Panc1 (cell line): ENCODE measurements at regions not wholly inside any gene's neighbourhood (a gene's known extent, or its start where the extent isn't known, plus 50 kb on each side); places are given as distances from the start of the nearest gene placed in this dataset.

Experiments
- ATAC-seq: fragments of 200-7000 bp; cut with Tn5 transposase; 2 replicates; pipeline ENCODE4 v1.9.1; 2020; ENCODE audit warnings: mild to moderate bottlenecking, moderate library complexity
- BruUV-seq: library from RNA; stranded (reverse); fragments of 400-500 nt; replicated peaks from 2 replicates; lab custom pipeline; 2021; lab: Mats Ljungman, UMichigan
- CTCF ChIA-PET: fragments of 300-600 bp; sonication (Branson Sonifier 250); formaldehyde crosslinking; loops from one replicate; lab custom pipeline; 2022; ENCODE audit warnings: antibody characterized with exemption; lab: Charles Lee
- POLR2A ChIA-PET: fragments of 300-600 bp; sonication (Branson Sonifier 250); formaldehyde crosslinking; loops from one replicate; lab custom pipeline; 2022; ENCODE audit warnings: antibody characterized with exemption; lab: Charles Lee
- DNase-seq: peaks from one replicate; pipeline ENCODE4 v3.0.0-alpha.2; 2010; ENCODE audit warnings: low read depth, low spot score
- H3K27ac ChIP-seq: 2 replicates; pipeline ENCODE4 v1.5.1; 2011; ENCODE audit warnings: mild to moderate bottlenecking, low read length, inconsistent platforms
- H3K27me3 ChIP-seq: fragments of 200-500 bp; sonication (Bioruptor generic); 2 replicates; pipeline ENCODE4 v1.6.0; 2014; ENCODE audit warnings: low read length, inconsistent platforms; ENCODE audit not compliant: control insufficient read depth, insufficient read depth
- H3K36me3 ChIP-seq: fragments of 200-500 bp; sonication (Bioruptor generic); 2 replicates; pipeline ENCODE4 v1.5.1; 2014; ENCODE audit warnings: inconsistent platforms, mild to moderate bottlenecking, low read length, moderate library complexity; ENCODE audit not compliant: control insufficient read depth, insufficient read depth
- H3K4me1 ChIP-seq: 2 replicates; pipeline ENCODE4 v1.5.1; 2011; ENCODE audit warnings: inconsistent platforms, mild to moderate bottlenecking, low read length, moderate library complexity; ENCODE audit not compliant: control insufficient read depth, insufficient read depth
- H3K4me3 ChIP-seq, 2 experiments: 2 replicates each; pipeline ENCODE4 v1.5.1; 2011 to 2012; ENCODE audit warnings: low read depth in 2 of 2, low read length in 2 of 2, mild to moderate bottlenecking in 2 of 2, inconsistent platforms in 1 of 2, moderate library complexity in 1 of 2
- H3K9me3 ChIP-seq: fragments of 200-500 bp; sonication (Bioruptor generic); 2 replicates; pipeline ENCODE4 v1.5.1; 2014; ENCODE audit warnings: low read depth, mild to moderate bottlenecking, inconsistent platforms, low read length, moderate library complexity; ENCODE audit not compliant: control insufficient read depth, insufficient read depth
- POLR2AphosphoS5 ChIP-seq: IDR thresholded peaks from 2 replicates; pipeline ENCODE4 v1.6.1; 2012; ENCODE audit warnings: mild to moderate bottlenecking, low read depth, low read length, moderate library complexity
- REST ChIP-seq, 2 experiments: IDR thresholded peaks; 2 replicates each; pipeline ENCODE4 v1.6.1; 2011 to 2012; ENCODE audit warnings: low read depth in 2 of 2, control low read depth in 1 of 2, low read length in 1 of 2, mild to moderate bottlenecking in 1 of 2, moderate library complexity in 1 of 2; ENCODE audit not compliant: insufficient read depth in 1 of 2
- SIN3A ChIP-seq: IDR thresholded peaks from 2 replicates; pipeline ENCODE4 v1.6.1; 2012; ENCODE audit warnings: low read depth, mild to moderate bottlenecking, low read length, moderate library complexity, borderline replicate concordance; ENCODE audit not compliant: insufficient read depth
- TCF7L2 ChIP-seq: IDR thresholded peaks from 2 replicates; pipeline ENCODE4 v1.6.1; 2011; ENCODE audit warnings: mild to moderate bottlenecking, low read depth, low read length, inconsistent platforms
- in situ Hi-C: cut with HindIII; loops from 2 replicates; pipeline ENCODE4 v1.10.0; 2016; ENCODE audit warnings: low sequenced_read_pairs, low pct_unique_long_range_greater_than_20kb
- intact Hi-C: fragments of 100-400 bp; cut with micrococcal nuclease; formaldehyde crosslinking; loops from one replicate; pipeline ENCODE4 v1.10.0; 2022; ENCODE audit not compliant: unreplicated experiment
- TF ChIP-seq, protein P1 (sequence below): fragments of 450-650 bp; IDR thresholded peaks from 2 replicates; pipeline ENCODE4 v1.5.1; 2017; ENCODE audit warnings: mild to moderate bottlenecking

- TF ChIP-seq SIN3A (no peak), REST (IDR thresholded peaks at IDR 0.05; ENCODE audit: insufficient read depth in 1 of 2, low read depth in 2 of 2, low read length in 1 of 2) (no peak), POLR2AphosphoS5 (no peak), TCF7L2 (no peak)
- TF ChIP-seq, protein P1, sequence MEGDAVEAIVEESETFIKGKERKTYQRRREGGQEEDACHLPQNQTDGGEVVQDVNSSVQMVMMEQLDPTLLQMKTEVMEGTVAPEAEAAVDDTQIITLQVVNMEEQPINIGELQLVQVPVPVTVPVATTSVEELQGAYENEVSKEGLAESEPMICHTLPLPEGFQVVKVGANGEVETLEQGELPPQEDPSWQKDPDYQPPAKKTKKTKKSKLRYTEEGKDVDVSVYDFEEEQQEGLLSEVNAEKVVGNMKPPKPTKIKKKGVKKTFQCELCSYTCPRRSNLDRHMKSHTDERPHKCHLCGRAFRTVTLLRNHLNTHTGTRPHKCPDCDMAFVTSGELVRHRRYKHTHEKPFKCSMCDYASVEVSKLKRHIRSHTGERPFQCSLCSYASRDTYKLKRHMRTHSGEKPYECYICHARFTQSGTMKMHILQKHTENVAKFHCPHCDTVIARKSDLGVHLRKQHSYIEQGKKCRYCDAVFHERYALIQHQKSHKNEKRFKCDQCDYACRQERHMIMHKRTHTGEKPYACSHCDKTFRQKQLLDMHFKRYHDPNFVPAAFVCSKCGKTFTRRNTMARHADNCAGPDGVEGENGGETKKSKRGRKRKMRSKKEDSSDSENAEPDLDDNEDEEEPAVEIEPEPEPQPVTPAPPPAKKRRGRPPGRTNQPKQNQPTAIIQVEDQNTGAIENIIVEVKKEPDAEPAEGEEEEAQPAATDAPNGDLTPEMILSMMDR, result no peak
- Histone ChIP-seq H3K9me3 (no peaks in the 10 kb centered on the region), H3K36me3 (no peaks in the 10 kb centered on the region), H3K4me3 (no peak overlapping the region), H3K4me1 (no peaks in the 10 kb centered on the region), H3K27ac (no peak overlapping the region), H3K27me3 (peaks cover 6% of the 10 kb centered on the region; the same call in 1 of the 2 replicates)
- no TSS peak for BruUV-seq
- intact Hi-C loops, result no loop called here
- POLR2A ChIA-PET, result no interaction called here
- ATAC-seq (no peak), DNase-seq (no peak)
- CTCF ChIA-PET, result no interaction called here
- in situ Hi-C loops, result no loop called here
Measured at GRCh38 chr2:173802518-173802917, 162.7 kb downstream of the SP3 start.

DNA sequence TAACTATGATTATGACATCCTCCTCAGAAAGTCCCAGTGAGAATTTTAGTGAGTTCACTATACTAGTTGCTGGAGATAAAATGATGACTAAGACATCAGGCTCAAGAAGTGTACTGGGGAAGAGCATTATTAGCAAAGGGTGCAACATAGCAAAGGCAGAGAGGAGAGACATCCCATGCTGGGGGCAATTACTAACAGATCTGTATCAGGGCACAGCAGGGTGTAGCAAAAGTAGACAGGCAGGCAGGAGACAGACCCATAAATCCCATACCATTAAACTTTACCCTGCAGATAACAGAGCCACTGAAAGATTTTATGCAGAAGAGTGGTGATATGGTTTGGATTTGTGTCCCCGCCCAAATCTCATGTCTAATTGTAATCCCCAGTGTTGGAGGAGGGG is 161.7 kb downstream of the SP3 start:
- POLR2A ChIA-PET, result no interaction called here
- TF ChIP-seq, protein P1, result no peak
- TF ChIP-seq SIN3A (no peak), POLR2AphosphoS5 (no peak), TCF7L2 (no peak), REST (IDR thresholded peaks at IDR 0.05; ENCODE audit: insufficient read depth in 1 of 2, low read depth in 2 of 2, low read length in 1 of 2) (no peak)
- DNase-seq (no peak), ATAC-seq (no peak)
- intact Hi-C loops (no loop called here), in situ Hi-C loops (no loop called here)
- H3K36me3 ChIP-seq, result no peaks in the 10 kb centered on the region
- BruUV-seq, result no TSS peak
- peaks cover 6% of the 10 kb centered on the region; the same call in 1 of the 2 replicates for H3K27me3 ChIP-seq
- no peaks in the 10 kb centered on the region for H3K4me1 ChIP-seq
- H3K4me3 ChIP-seq, result no peak overlapping the region
- CTCF ChIA-PET, result no interaction called here
- no peaks in the 10 kb centered on the region for H3K9me3 ChIP-seq
- H3K27ac ChIP-seq, result no peak overlapping the region
